Heart left ventricle (tissue), 16 donors: ENCODE measurements at regions not wholly inside any gene's neighbourhood (a gene's known extent, or its start where the extent isn't known, plus 50 kb on each side); places are given as distances from the start of the nearest gene placed in this dataset.

ENCODE experiments used
- ATAC-seq, 4 donors: fragments of 200-7000 bp; cut with Tn5 transposase; one replicate each; pipeline ENCODE4 v1.9.1; 2020 to 2022; ENCODE audit warnings: moderate library complexity in 4 of 4, mild to moderate bottlenecking in 3 of 4, moderate number of reproducible peaks in 1 of 4
- DNase-seq, 5 donors: peaks; one replicate each; pipeline ENCODE4 v3.0.0-alpha.2; 2020
- H3K27ac ChIP-seq, 12 donors: fragments of 200-600 bp; sonication (generic) in 4 of 12; one replicate each; pipeline versions ENCODE4 v1.5.0 to v1.8.0; 2016 to 2022; ENCODE audit warnings: mild to moderate bottlenecking in 2 of 12
- H3K27me3 ChIP-seq, 9 donors: fragments of 200-600 bp; sonication (generic) in 2 of 9; one replicate each; pipeline versions ENCODE4 v1.5.1 to v1.8.0; 2016 to 2022; ENCODE audit warnings: mild to moderate bottlenecking in 3 of 9
- H3K36me3 ChIP-seq, 9 donors: fragments of 200-600 bp; sonication (generic) in 2 of 9; one replicate each; pipeline versions ENCODE4 v1.5.0 to v1.8.0; 2018 to 2022; ENCODE audit warnings: mild to moderate bottlenecking in 2 of 9
- H3K4me1 ChIP-seq, 12 donors: fragments of 200-600 bp; sonication (generic) in 4 of 12; one replicate each; pipeline versions ENCODE4 v1.5.0 to v1.8.0; 2016 to 2022; ENCODE audit warnings: mild to moderate bottlenecking in 3 of 12
- H3K4me3 ChIP-seq, 12 donors: fragments of 200-600 bp; sonication (generic) in 4 of 12; one replicate each; pipeline versions ENCODE4 v1.5.0 to v1.8.0; 2017 to 2022; ENCODE audit warnings: mild to moderate bottlenecking in 9 of 12, moderate library complexity in 4 of 12
- H3K9me3 ChIP-seq, 12 donors: fragments of 200-600 bp; sonication (generic) in 4 of 12; one replicate each; pipeline versions ENCODE4 v1.5.0 to v1.8.0; 2016 to 2022; ENCODE audit warnings: mild to moderate bottlenecking in 1 of 12
- CTCF ChIP-seq, 12 donors: fragments of 200-600 bp; sonication (generic) in 4 of 12; IDR thresholded peaks; one replicate each; pipeline versions ENCODE4 v1.5.0 to v1.8.0; 2018 to 2022; ENCODE audit warnings: antibody characterized with exemption in 12 of 12, mild to moderate bottlenecking in 5 of 12
- POLR2A ChIP-seq, 2 donors: fragments of 450-650 bp; IDR thresholded peaks; one replicate each; pipeline ENCODE4 v1.6.1; 2017; ENCODE audit warnings: antibody characterized with exemption in 2 of 2, mild to moderate bottlenecking in 2 of 2, moderate library complexity in 2 of 2
- WGBS, 4 donors: extraction: QIAGEN DNeasy Blood & Tissue Kit in 2 of 4; methylation state at CpG; one replicate each; pipeline versions ENCODE4 v1.1.5 to v1.1.7; 2013 to 2018; 5-methylcytosine and 5-hydroxymethylcytosine counted together
- intact Hi-C, 10 donors: fragments of 100-400 bp; cut with DNase I; formaldehyde crosslinking; loops; one replicate each; pipeline versions ENCODE4 v1.11.1 to v1.14.2; 2022
- donor health status: ischemic (EF 13 %, LVEDD 7.1; RV severe dilation, severe dysfunction).
- donor health status: healthy with polysubstance abuse.
- donor health status: DM: no; HTN: yes; CAD: no.
- donor health status: DM: no; HTN: no; CAD: no.
- donor health status: ischemic (EF 25% LVEDD 6.9; RV normal size, moderate dysfunction).
- donor health status: ischemic (EF 25% LVEDD 5.7; RV mildly dilated, moderate dysfunction).
- donor health status: healthy.
- donor health status: DM: yes; HTN: yes; CAD: no.
- donor health status: ischemic (EF 35%, LVEDD 5.7; RV mildly dilated, moderate dysfunction).
- donor health status: nonischemic (EF 11% LVEDD 7.7; RV severe dilation, severe dysfunction).
- donor health status: DM: yes; HTN: yes; CAD: no.
- donor health status: PGD.
- donor health status: ischemic (EF 29% LVEDD 5.4; RV normal size, mild dysfunction).
- donor health status: nonischemic (EF 23%, LVEDD 6.1; RV moderate dilation, normal function).

GRCh38 chr3:20904671-20905070 is 718.7 kb upstream of the SGO1 start:
- intact Hi-C loops: no loop called here
- no peak overlapping the region for H3K27ac ChIP-seq
- H3K4me1 ChIP-seq: no peaks in the 10 kb centered on the region
- no peak for TF ChIP-seq CTCF (IDR thresholded peaks at IDR 0.05)
- TF ChIP-seq POLR2A (IDR thresholded peaks at IDR 0.05): no peak
- ATAC-seq: no peak
- 24 to 52% (median 37%) methylated on average over 3 of the region's 3 CpGs for WGBS, 4 donors
- no peak overlapping the region for H3K4me3 ChIP-seq
- H3K36me3 ChIP-seq: no peaks in the 10 kb centered on the region
- no peak for DNase-seq
- H3K27me3 ChIP-seq: no peaks in the 10 kb centered on the region
- H3K9me3 ChIP-seq: peaks cover 0 to 4% (median 0%) of the 10 kb centered on the region in 12 donors

- TF ChIP-seq CTCF (IDR thresholded peaks at IDR 0.05): no peak
- TF ChIP-seq POLR2A (IDR thresholded peaks at IDR 0.05): no peak
- H3K36me3 ChIP-seq: no peaks in the 10 kb centered on the region
- 81 to 92% (median 87%) methylated on average over 2 of the region's 2 CpGs for WGBS, 4 donors
- H3K27me3 ChIP-seq: no peaks in the 10 kb centered on the region
- intact Hi-C loops: no loop called here
- no peak overlapping the region for H3K4me3 ChIP-seq
- peaks cover 0 to 27% (median 4%) of the 10 kb centered on the region in 12 donors for H3K9me3 ChIP-seq
- DNase-seq (no peak), ATAC-seq (no peak)
- H3K4me1 ChIP-seq: no peaks in the 10 kb centered on the region
- no peak overlapping the region for H3K27ac ChIP-seq
These were observed 713.0 kb upstream of the SGO1 start for GRCh38 chr3:20898962-20899361.

GRCh38 chr3:20890111-20890519 is 704.1 kb upstream of the SGO1 start:
- Histone ChIP-seq H3K27ac (no peak overlapping the region), H3K36me3 (no peaks in the 10 kb centered on the region), H3K27me3 (no peaks in the 10 kb centered on the region), H3K9me3 (peaks cover 0 to 5% (median 0%) of the 10 kb centered on the region in 12 donors), H3K4me3 (no peak overlapping the region), H3K4me1 (no peaks in the 10 kb centered on the region)
- ATAC-seq (no peak), DNase-seq (no peak)
- 42 to 52% (median 44%) methylated on average over 2 of the region's 2 CpGs for WGBS, 4 donors
- TF ChIP-seq POLR2A (IDR thresholded peaks at IDR 0.05): no peak
- TF ChIP-seq CTCF (IDR thresholded peaks at IDR 0.05): no peak
- intact Hi-C loops: no loop called here

GRCh38 chr3:20878691-20879090 is 692.7 kb upstream of the SGO1 start:
- Histone ChIP-seq H3K4me3 (no peak overlapping the region), H3K9me3 (peaks cover 0 to 8% (median 0%) of the 10 kb centered on the region in 12 donors), H3K27me3 (no peaks in the 10 kb centered on the region), H3K4me1 (no peaks in the 10 kb centered on the region), H3K36me3 (no peaks in the 10 kb centered on the region), H3K27ac (no peak overlapping the region)
- 87 to 92% (median 89%) methylated on average over 2 of the region's 2 CpGs for WGBS, 4 donors
- ATAC-seq: no peak
- no peak for DNase-seq
- TF ChIP-seq CTCF (IDR thresholded peaks at IDR 0.05) (no peak), POLR2A (IDR thresholded peaks at IDR 0.05) (no peak)
- intact Hi-C loops: no loop called here
